Mesenchymal stem cell (in vitro differentiated cells and primary cell): ENCODE measurements at regions not wholly inside any gene's neighbourhood (a gene's known extent, or its start where the extent isn't known, plus 50 kb on each side); places are given as distances from the start of the nearest gene placed in this dataset.

Source experiments
- DNase-seq: peaks from one replicate; pipeline ENCODE4 v3.0.0-alpha.2; 2013
- H2AFZ ChIP-seq: one replicate; pipeline ENCODE4 v1.6.1; 2013; ENCODE audit warnings: low read depth, mild to moderate bottlenecking, control low read depth, inconsistent platforms, low read length, moderate library complexity
- H2AK5ac ChIP-seq: 2 replicates; pipeline ENCODE4 v1.6.1; 2013; ENCODE audit warnings: low read length, moderate library complexity, mild to moderate bottlenecking, inconsistent platforms; ENCODE audit not compliant: severe bottlenecking
- H2BK120ac ChIP-seq: one replicate; pipeline ENCODE4 v1.6.1; 2013; ENCODE audit warnings: low read depth, mild to moderate bottlenecking, inconsistent platforms, low read length, moderate library complexity
- H2BK12ac ChIP-seq, 2 experiments: one replicate each; pipeline ENCODE4 v1.6.1; 2013; ENCODE audit warnings: inconsistent platforms in 2 of 2, low read length in 2 of 2, mild to moderate bottlenecking in 2 of 2, moderate library complexity in 2 of 2, control low read depth in 1 of 2
- H2BK15ac ChIP-seq: one replicate; pipeline ENCODE4 v1.6.1; 2013; ENCODE audit warnings: mild to moderate bottlenecking, low read depth, inconsistent platforms; ENCODE audit not compliant: poor library complexity, severe bottlenecking
- H2BK5ac ChIP-seq: 2 replicates; pipeline ENCODE4 v1.6.1; 2013; ENCODE audit warnings: low read depth, mild to moderate bottlenecking, low read length, control low read depth, inconsistent platforms; ENCODE audit not compliant: poor library complexity, severe bottlenecking
- H3K14ac ChIP-seq, 2 experiments: one replicate each; pipeline ENCODE4 v1.6.1; 2013; ENCODE audit warnings: inconsistent platforms in 2 of 2, low read length in 2 of 2, control low read depth in 1 of 2, mild to moderate bottlenecking in 1 of 2, moderate library complexity in 1 of 2
- H3K18ac ChIP-seq, 2 experiments: one replicate each; pipeline ENCODE4 v1.6.1; 2013; ENCODE audit warnings: inconsistent platforms in 2 of 2, low read length in 2 of 2, control low read depth in 1 of 2, low read depth in 1 of 2, mild to moderate bottlenecking in 1 of 2
- H3K23ac ChIP-seq, 2 experiments: one replicate each; pipeline ENCODE4 v1.6.1; 2013; ENCODE audit warnings: inconsistent platforms in 2 of 2, low read length in 2 of 2, mild to moderate bottlenecking in 2 of 2, moderate library complexity in 2 of 2, control low read depth in 1 of 2
- H3K27ac ChIP-seq: 2 replicates; pipeline ENCODE4 v1.5.1; 2013; ENCODE audit warnings: mild to moderate bottlenecking, moderate library complexity, low read length, control low read depth, inconsistent platforms; ENCODE audit not compliant: poor library complexity, severe bottlenecking
- H3K27me3 ChIP-seq, 2 experiments: 2 replicates each; pipeline versions ENCODE4 v1.6.1 to v1.7.0; 2013; ENCODE audit warnings: low read length in 2 of 2, mild to moderate bottlenecking in 2 of 2, moderate library complexity in 2 of 2, control low read depth in 1 of 2, inconsistent platforms in 1 of 2; ENCODE audit not compliant: control insufficient read depth in 1 of 2, insufficient read depth in 1 of 2
- H3K36me3 ChIP-seq, 2 experiments: 2 replicates each; pipeline versions ENCODE4 v1.6.1 to v1.7.0; 2013; ENCODE audit warnings: low read length in 2 of 2, control low read depth in 1 of 2, inconsistent platforms in 1 of 2, low read depth in 1 of 2, mild to moderate bottlenecking in 1 of 2; ENCODE audit not compliant: insufficient read depth in 2 of 2, control insufficient read depth in 1 of 2
- H3K4ac ChIP-seq, 2 experiments: one replicate each; pipeline ENCODE4 v1.6.1; 2013; ENCODE audit warnings: inconsistent platforms in 2 of 2, low read length in 2 of 2, mild to moderate bottlenecking in 2 of 2, moderate library complexity in 2 of 2, control low read depth in 1 of 2, low read depth in 1 of 2
- H3K4me1 ChIP-seq: 2 replicates; pipeline ENCODE4 v1.6.1; 2013; ENCODE audit warnings: low read depth, low read length, control low read depth; ENCODE audit not compliant: control insufficient read depth, insufficient read depth
- H3K4me2 ChIP-seq: 2 replicates; pipeline ENCODE4 v1.6.1; 2013; ENCODE audit warnings: low read length, mild to moderate bottlenecking, inconsistent platforms; ENCODE audit not compliant: poor library complexity, severe bottlenecking
- H3K4me3 ChIP-seq, 2 experiments: 2 replicates each; pipeline versions ENCODE4 v1.5.1 to v1.7.0; 2013; ENCODE audit warnings: low read length in 2 of 2, mild to moderate bottlenecking in 2 of 2, control low read depth in 1 of 2, low read depth in 1 of 2; ENCODE audit not compliant: insufficient read depth in 1 of 2
- H3K79me1 ChIP-seq: replicated peaks from 2 replicates; pipeline ENCODE4 v1.6.1; 2013; ENCODE audit warnings: mild to moderate bottlenecking, control low read depth, low read length, inconsistent platforms; ENCODE audit not compliant: poor library complexity, severe bottlenecking
- H3K9ac ChIP-seq: 2 replicates; pipeline ENCODE4 v1.7.0; 2013; ENCODE audit warnings: mild to moderate bottlenecking, low read length, moderate library complexity
- H3K9me3 ChIP-seq: 2 replicates; pipeline ENCODE4 v1.7.0; 2013; ENCODE audit warnings: mild to moderate bottlenecking, low read length; ENCODE audit not compliant: control insufficient read depth
- H4K8ac ChIP-seq: one replicate; pipeline ENCODE4 v1.6.1; 2013; ENCODE audit warnings: inconsistent platforms, mild to moderate bottlenecking, low read length, moderate library complexity
- H4K91ac ChIP-seq: one replicate; pipeline ENCODE4 v1.6.1; 2013; ENCODE audit warnings: mild to moderate bottlenecking, low read length, inconsistent platforms
- whole genome bisulfite sequencing: methylation state at CpG from one replicate; pipeline ENCODE4 v1.1.7; 2013; ENCODE audit warnings: mixed read lengths; 5-methylcytosine and 5-hydroxymethylcytosine counted together

GRCh38 chr2:18440141-18440661 is 120.3 kb downstream of the RDH14 start:
- H4K91ac ChIP-seq = no peak overlapping the region

GRCh38 chr2:18439716-18440115 is 120.7 kb downstream of the RDH14 start:
- Histone ChIP-seq H2BK5ac (no peak overlapping the region), H2BK15ac (no peak overlapping the region), H2BK120ac (no peak overlapping the region), H3K4me1 (no peaks in the 10 kb centered on the region), H4K8ac (no peak overlapping the region), H2BK12ac (no peak overlapping the region), H3K4me3 (no peak overlapping the region), H3K18ac (no peak overlapping the region), H2AFZ (no peak overlapping the region), H3K9me3 (no peaks in the 10 kb centered on the region), H2AK5ac (no peak overlapping the region), H3K9ac (no peak overlapping the region), H3K23ac (no peak overlapping the region), H4K91ac (no peak overlapping the region), H3K27me3 (no peaks in the 10 kb centered on the region), H3K27ac (no peak overlapping the region), H3K4ac (no peak overlapping the region), H3K4me2 (no peak overlapping the region), H3K79me1 (no peaks in the 10 kb centered on the region), H3K36me3 (no peaks in the 10 kb centered on the region), H3K14ac (no peak overlapping the region)
- WGBS = 100% methylated on average over 2 of the region's 3 CpGs
- DNase-seq = no peak

More at GRCh38 chr2:18440141-18440661, 120.3 kb downstream of the RDH14 start:
- Histone ChIP-seq H2AK5ac (no peak overlapping the region), H3K18ac (no peak overlapping the region), H3K4me1 (no peaks in the 10 kb centered on the region), H3K4ac (no peak overlapping the region), H3K23ac (no peak overlapping the region), H3K27me3 (no peaks in the 10 kb centered on the region), H3K79me1 (no peaks in the 10 kb centered on the region), H4K8ac (no peak overlapping the region), H2BK5ac (no peak overlapping the region), H3K9me3 (no peaks in the 10 kb centered on the region), H2BK12ac (no peak overlapping the region), H3K4me3 (no peak overlapping the region), H3K27ac (no peak overlapping the region), H2BK120ac (no peak overlapping the region), H2BK15ac (no peak overlapping the region), H3K9ac (no peak overlapping the region), H3K4me2 (no peak overlapping the region), H3K36me3 (no peaks in the 10 kb centered on the region), H2AFZ (no peak overlapping the region), H3K14ac (no peak overlapping the region)
- 88% methylated on average over 6 of the region's 6 CpGs for WGBS
- DNase-seq = peak; percentile 59

GRCh38 chr2:18437909-18438308 is 122.5 kb downstream of the RDH14 start:
- no peak for DNase-seq
- H3K4ac ChIP-seq = no peak overlapping the region
- no peak overlapping the region for H3K18ac ChIP-seq
- no peak overlapping the region for H3K4me2 ChIP-seq
- no peak overlapping the region for H2BK15ac ChIP-seq
- H3K79me1 ChIP-seq = no peaks in the 10 kb centered on the region
- no peak overlapping the region for H2BK12ac ChIP-seq
- H3K9ac ChIP-seq = no peak overlapping the region
- whole genome bisulfite sequencing = 95% methylated on average over 2 of the region's 2 CpGs
- H4K8ac ChIP-seq = no peak overlapping the region
- no peak overlapping the region for H2BK5ac ChIP-seq
- no peak overlapping the region for H2BK120ac ChIP-seq
- H3K4me3 ChIP-seq = no peak overlapping the region
- no peak overlapping the region for H4K91ac ChIP-seq
- H3K36me3 ChIP-seq = no peaks in the 10 kb centered on the region
- no peaks in the 10 kb centered on the region for H3K4me1 ChIP-seq
- H3K14ac ChIP-seq = no peak overlapping the region
- H2AK5ac ChIP-seq = no peak overlapping the region
- H3K27ac ChIP-seq = no peak overlapping the region
- no peak overlapping the region for H2AFZ ChIP-seq
- no peaks in the 10 kb centered on the region for H3K9me3 ChIP-seq
- no peaks in the 10 kb centered on the region for H3K27me3 ChIP-seq
- no peak overlapping the region for H3K23ac ChIP-seq

DNA sequence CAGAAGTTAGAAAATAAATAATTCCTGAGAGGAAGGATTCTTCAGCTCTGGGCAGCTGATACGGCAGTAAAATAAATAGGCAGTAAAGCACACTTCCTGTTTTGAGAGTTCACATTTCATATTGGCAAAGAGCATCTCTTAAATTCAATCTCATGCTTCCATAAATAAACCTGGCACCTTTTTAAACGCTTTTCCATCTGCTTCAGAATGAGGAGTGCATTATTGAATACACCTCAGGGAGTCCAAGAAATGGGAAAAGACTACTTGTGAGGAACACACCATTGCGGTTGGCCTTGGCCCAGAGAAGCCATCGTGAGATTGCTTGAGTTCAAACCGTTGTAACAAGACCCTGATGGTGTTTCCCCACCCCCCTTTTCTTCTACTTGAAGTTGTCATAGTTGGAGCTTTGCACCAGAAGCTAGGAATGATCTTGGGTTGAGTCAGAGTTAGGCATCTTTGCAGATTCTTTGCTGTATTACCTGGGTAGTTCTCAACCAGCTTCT is 123.9 kb downstream of the RDH14 start:
- peak; percentile 24 for DNase-seq
- Histone ChIP-seq H4K91ac (no peak overlapping the region), H4K8ac (no peak overlapping the region), H3K4ac (no peak overlapping the region), H3K4me2 (no peak overlapping the region), H3K18ac (no peak overlapping the region), H3K79me1 (no peaks in the 10 kb centered on the region), H3K9ac (peak overlapping the region; percentile 62), H2BK15ac (no peak overlapping the region), H3K4me1 (no peaks in the 10 kb centered on the region), H3K14ac (no peak overlapping the region), H3K9me3 (no peaks in the 10 kb centered on the region), H3K27me3 (no peaks in the 10 kb centered on the region), H3K36me3 (no peaks in the 10 kb centered on the region), H2BK120ac (no peak overlapping the region), H2BK12ac (no peak overlapping the region), H2BK5ac (no peak overlapping the region), H2AK5ac (no peak overlapping the region), H3K23ac (no peak overlapping the region), H3K4me3 (no peak overlapping the region), H3K27ac (no peak overlapping the region), H2AFZ (no peak overlapping the region)
- 45% methylated on average over 4 of the region's 5 CpGs for WGBS
